ENCODE measurements at regions not wholly inside any gene's neighbourhood (a gene's known extent, or its start where the extent isn't known, plus 50 kb on each side); places are given as distances from the start of the nearest gene placed in this dataset.

- TF ChIP-seq CTCF (conservative IDR thresholded peaks at IDR 0.05; ENCODE audit: low read length) (no peak), EZH2phosphoT487 (IDR thresholded peaks at IDR 0.05; ENCODE audit: borderline replicate concordance, low read depth, low read length) (no peak)
Observed at GRCh38 chr21:20265707-20266440, 732.3 kb upstream of the NCAM2 start.

Measured in OCI-LY7 (cell line).